ENCODE measurements at regions not wholly inside any gene's neighbourhood (a gene's known extent, or its start where the extent isn't known, plus 50 kb on each side); places are given as distances from the start of the nearest gene placed in this dataset.
A peak's percentile ranks its signal among the peaks of the same experiment; 100 is the strongest.

GRCh38 chr22:26953012-26953883 is 295.9 kb downstream of the MIAT start:
- Histone ChIP-seq H3K4me1 (no peaks in the 10 kb centered on the region), H3K4me3 (no peak overlapping the region), H3K36me3 (no peaks in the 10 kb centered on the region), H3K9me3 (no peaks in the 10 kb centered on the region), H3K27me3 (peaks cover 0 to 48% (median 18%) of the 10 kb centered on the region in 3 donors), H3K27ac (no peak overlapping the region)
- intact Hi-C loops (cut with DNase I; ENCODE audit: low total_unique reads): no loop called here
- WGBS, 5 donors: 17 to 38% (median 23%) methylated on average over 17 of the region's 17 CpGs
- TF ChIP-seq EP300 (IDR thresholded peaks at IDR 0.05) (no peak), POLR2A (IDR thresholded peaks at IDR 0.05) (no peak), CTCF (IDR thresholded peaks at IDR 0.05) (no peak), POLR2AphosphoS5 (IDR thresholded peaks at IDR 0.05) (no peak)
- peak in 1 of 2 donors; percentile 29 for DNase-seq

GRCh38 chr22:26956371-26956770 is 299.0 kb downstream of the MIAT start:
- H3K36me3 ChIP-seq: no peaks in the 10 kb centered on the region
- intact Hi-C loops (cut with DNase I; ENCODE audit: low total_unique reads): no loop called here
- no peaks in the 10 kb centered on the region for H3K9me3 ChIP-seq
- H3K27ac ChIP-seq: no peak overlapping the region
- WGBS, 5 donors: 16 to 28% (median 22%) methylated on average over 4 of the region's 4 CpGs
- no peaks in the 10 kb centered on the region for H3K4me1 ChIP-seq
- no peak for TF ChIP-seq POLR2AphosphoS5 (IDR thresholded peaks at IDR 0.05)
- no peak for TF ChIP-seq EP300 (IDR thresholded peaks at IDR 0.05)
- no peak for TF ChIP-seq CTCF (IDR thresholded peaks at IDR 0.05)
- no peak for TF ChIP-seq POLR2A (IDR thresholded peaks at IDR 0.05)
- peak in 1 of 2 donors; percentile 24 for DNase-seq
- H3K4me3 ChIP-seq: no peak overlapping the region
- peaks cover 0 to 60% (median 18%) of the 10 kb centered on the region in 3 donors for H3K27me3 ChIP-seq

- no peak for TF ChIP-seq EP300 (IDR thresholded peaks at IDR 0.05)
- no peak for TF ChIP-seq POLR2AphosphoS5 (IDR thresholded peaks at IDR 0.05)
- no peak for TF ChIP-seq POLR2A (IDR thresholded peaks at IDR 0.05)
- TF ChIP-seq CTCF (IDR thresholded peaks at IDR 0.05): no peak
- Histone ChIP-seq H3K9me3 (no peaks in the 10 kb centered on the region), H3K36me3 (no peaks in the 10 kb centered on the region), H3K4me3 (no peak overlapping the region), H3K27me3 (peaks cover 0 to 52% (median 17%) of the 10 kb centered on the region in 3 donors), H3K4me1 (no peaks in the 10 kb centered on the region), H3K27ac (no peak overlapping the region)
- intact Hi-C loops (cut with DNase I; ENCODE audit: low total_unique reads): no loop called here
- whole genome bisulfite sequencing, 5 donors: 65 to 82% (median 72%) methylated on average over 3 of the region's 3 CpGs
- DNase-seq: no peak
Observed at GRCh38 chr22:26957176-26957575, 299.8 kb downstream of the MIAT start.

GRCh38 chr22:26957897-26958296 is 300.5 kb downstream of the MIAT start:
- H3K27me3 ChIP-seq: peaks cover 0 to 45% (median 10%) of the 10 kb centered on the region in 3 donors

More at GRCh38 chr22:26957897-26958296, 300.5 kb downstream of the MIAT start:
- WGBS, 5 donors: 76 to 88% (median 79%) methylated on average over 6 of the region's 6 CpGs
- H3K4me1 ChIP-seq: no peaks in the 10 kb centered on the region
- no peak for TF ChIP-seq POLR2AphosphoS5 (IDR thresholded peaks at IDR 0.05)
- no peak for TF ChIP-seq POLR2A (IDR thresholded peaks at IDR 0.05)
- no peak for TF ChIP-seq CTCF (IDR thresholded peaks at IDR 0.05)
- TF ChIP-seq EP300 (IDR thresholded peaks at IDR 0.05): no peak
- intact Hi-C loops (cut with DNase I; ENCODE audit: low total_unique reads): no loop called here
- H3K9me3 ChIP-seq: no peaks in the 10 kb centered on the region
- H3K27ac ChIP-seq: no peak overlapping the region
- H3K4me3 ChIP-seq: no peak overlapping the region
- no peaks in the 10 kb centered on the region for H3K36me3 ChIP-seq
- DNase-seq: no peak

Measured in stomach (tissue), 8 donors.